GM18951 (cell line): ENCODE measurements at regions not wholly inside any gene's neighbourhood (a gene's known extent, or its start where the extent isn't known, plus 50 kb on each side); places are given as distances from the start of the nearest gene placed in this dataset.

Source experiments
- POLR2A ChIP-seq: IDR thresholded peaks from 4 replicates; pipeline ENCODE4 v1.6.1; 2011; ENCODE audit warnings: mild to moderate bottlenecking; ENCODE audit not compliant: insufficient read length, insufficient read depth; ENCODE audit errors: extremely low read depth
- in situ Hi-C: fragments of 300-500 bp; cut with MboI; formaldehyde crosslinking; loops from one replicate; pipeline ENCODE4 v1.12.0; 2022; ENCODE audit warnings: low sequenced_read_pairs, mixed read lengths, inconsistent platforms; ENCODE audit not compliant: unreplicated experiment

DNA sequence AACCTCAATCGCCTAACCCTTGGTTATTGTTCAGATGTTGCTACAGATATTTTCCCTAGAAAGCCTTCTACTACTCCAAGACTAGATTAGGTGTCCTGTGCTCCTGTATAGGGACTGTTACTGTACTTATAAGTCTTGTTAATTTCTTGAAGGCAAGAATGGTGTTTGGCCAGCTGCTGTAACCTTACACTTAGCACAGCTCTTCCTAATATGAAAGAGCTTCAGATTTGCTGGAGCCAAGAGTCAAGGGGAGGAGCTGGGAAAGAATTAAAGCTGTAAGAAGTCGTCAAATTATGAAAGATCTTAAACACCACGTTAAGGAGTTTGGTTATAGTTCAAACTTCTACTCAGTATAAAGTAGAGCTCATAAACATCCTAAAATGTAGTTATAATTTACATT is 245.9 kb upstream of the TLL1 start:
- in situ Hi-C loops = no loop called here
- no peak for TF ChIP-seq POLR2A

DNA sequence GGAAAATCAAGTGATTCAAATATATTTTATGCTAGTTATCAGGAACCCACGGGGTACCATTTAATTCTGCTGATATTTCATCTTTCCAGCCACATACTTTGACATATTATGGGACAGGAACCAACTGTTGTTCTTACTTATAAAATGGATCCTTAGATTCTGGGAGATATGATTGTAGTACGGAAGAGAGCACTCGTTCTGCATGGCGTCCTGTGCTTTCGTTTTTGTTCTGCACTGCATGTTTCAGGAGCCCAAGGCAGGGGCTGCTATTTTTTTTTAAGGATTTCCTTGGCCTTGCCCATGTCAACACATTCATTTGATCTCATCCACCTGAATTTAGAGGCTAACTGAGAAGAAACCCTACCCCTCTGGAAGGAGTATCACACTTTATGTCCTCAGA is 245.5 kb upstream of the TLL1 start:
- in situ Hi-C loops = no loop called here
- no peak for TF ChIP-seq POLR2A

DNA sequence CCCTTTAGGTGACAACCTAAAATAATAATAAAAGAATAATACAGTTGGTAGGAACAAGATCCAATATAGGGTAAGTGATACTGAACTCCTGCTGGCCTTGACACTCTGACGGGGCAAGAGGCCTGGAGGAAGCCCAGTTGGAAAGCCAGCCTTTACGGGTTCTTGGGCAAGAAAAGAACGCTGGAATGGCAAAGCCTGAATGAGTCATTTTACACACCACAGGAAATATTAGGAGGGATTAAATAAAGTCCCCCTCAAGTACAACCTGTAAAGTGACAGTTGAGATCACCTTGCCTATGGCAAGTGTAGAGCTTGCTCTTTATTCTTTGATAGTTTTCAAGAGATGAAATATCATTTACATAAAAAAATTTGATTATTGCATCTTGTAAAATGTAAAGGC is 244.5 kb upstream of the TLL1 start:
- TF ChIP-seq POLR2A = no peak
- in situ Hi-C loops = no loop called here

DNA sequence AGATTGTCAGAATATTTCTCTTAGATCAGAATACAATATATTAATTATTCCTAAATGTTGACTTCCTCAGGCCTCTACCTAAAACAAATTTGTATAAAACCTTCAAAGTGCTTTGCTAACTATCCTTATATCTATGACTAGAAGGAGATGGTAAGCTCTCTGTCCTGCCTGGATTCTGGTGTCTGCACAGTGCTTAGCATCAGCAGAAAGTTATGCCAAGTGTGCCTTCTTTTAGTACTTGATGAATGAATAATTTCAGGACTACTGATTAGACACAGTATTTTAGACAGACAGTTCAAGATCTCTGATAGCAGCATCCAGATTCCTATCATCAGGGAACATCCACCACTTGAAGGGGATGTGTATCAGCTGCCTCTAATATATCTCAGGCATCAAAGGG is 242.4 kb upstream of the TLL1 start:
- no peak for TF ChIP-seq POLR2A
- in situ Hi-C loops = no loop called here

DNA sequence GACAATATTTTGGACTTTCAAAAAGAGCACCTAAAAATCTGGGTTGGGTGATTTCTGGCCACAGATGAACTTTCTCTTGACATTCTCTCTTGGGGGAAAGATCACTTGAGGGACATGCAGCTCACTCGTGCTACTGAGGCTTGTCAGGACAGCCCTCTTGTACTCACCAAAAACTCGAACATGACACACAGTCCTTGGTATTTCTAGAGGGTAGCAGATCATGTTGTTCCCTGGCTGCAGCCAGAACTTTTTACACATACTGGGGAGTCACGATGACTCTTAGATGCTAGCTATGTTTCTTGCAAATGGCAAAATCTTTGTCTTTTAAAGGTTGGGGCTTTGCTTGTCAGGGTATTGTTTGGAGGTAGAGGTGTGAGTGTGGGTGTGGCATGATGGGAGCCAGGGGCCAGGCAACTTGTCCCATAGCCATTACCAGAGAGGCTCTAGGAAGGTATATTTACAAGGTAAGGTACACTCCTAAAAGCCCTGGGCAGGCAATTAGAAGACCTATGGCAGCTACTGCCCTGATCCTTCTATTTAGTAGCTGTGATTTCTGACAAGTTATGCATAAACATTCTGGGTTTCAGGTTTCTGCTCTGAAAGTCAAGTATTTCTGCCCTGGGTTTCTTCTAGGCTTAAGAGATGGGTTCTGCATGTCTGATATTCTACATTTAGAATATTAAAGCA is 241.7 kb upstream of the TLL1 start:
- in situ Hi-C loops = no loop called here

DNA sequence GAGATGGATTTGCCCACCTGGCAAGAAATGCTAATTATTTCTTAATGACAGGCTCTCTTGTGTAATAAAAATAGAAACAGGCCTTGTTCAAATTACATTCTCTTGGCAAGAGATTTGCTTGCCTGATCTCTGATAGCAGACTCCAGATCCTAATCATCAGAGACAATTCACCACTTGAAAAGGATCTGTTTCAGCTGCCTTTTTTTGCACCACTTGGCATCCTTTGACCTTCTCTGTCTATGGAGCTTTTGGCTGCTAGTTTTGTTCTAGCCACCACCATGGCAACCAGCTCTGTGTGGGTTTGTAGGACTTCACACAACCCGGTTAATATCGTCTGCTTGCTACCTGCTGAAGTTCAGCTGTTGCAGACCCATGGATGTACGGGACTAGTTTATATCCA is 241.1 kb upstream of the TLL1 start:
- in situ Hi-C loops = no loop called here

More for the DNA sequence above, 241.7 kb upstream of the TLL1 start:
- no peak for TF ChIP-seq POLR2A

DNA sequence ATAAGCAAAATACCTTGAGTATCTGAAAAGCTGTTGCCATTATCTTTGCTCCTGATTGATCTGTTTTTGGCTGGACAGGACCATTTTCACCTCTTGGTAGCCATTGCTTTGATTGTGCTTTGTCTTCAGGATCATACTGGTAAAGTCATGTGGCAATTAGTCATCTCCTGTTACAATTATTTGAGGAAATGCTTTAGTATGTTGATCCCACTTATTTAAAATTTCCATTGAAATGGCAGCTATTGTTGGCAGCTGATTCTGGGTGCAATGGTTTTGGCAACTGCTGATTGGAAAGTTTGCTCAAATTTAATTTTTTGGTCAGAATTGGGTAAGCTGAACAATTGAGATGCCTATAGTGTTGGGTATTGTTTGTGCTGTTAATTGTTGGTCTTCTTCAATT is 238.3 kb upstream of the TLL1 start:
- in situ Hi-C loops = no loop called here
- no peak for TF ChIP-seq POLR2A

More for the DNA sequence above, 241.1 kb upstream of the TLL1 start:
- no peak for TF ChIP-seq POLR2A

DNA sequence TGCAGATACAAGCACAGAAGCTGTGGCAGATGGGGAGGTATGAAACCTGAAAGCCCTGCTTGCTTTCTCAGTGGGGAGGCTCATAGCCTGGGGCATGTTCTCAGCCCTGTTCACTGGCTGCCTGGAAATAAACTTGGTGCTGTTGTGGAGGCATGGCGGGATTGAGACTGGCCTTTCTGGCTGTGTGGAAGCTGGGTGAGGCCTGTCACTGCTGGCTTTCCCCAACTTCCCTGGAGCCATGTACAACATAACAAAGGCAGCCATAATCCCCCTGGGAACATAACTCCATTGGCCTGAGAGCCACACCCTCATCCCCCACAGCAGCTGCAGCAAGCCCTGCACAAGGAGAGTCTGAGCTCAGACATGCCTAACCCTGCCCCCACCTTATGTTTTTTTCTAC is 237.7 kb upstream of the TLL1 start:
- no peak for TF ChIP-seq POLR2A
- in situ Hi-C loops = no loop called here

DNA sequence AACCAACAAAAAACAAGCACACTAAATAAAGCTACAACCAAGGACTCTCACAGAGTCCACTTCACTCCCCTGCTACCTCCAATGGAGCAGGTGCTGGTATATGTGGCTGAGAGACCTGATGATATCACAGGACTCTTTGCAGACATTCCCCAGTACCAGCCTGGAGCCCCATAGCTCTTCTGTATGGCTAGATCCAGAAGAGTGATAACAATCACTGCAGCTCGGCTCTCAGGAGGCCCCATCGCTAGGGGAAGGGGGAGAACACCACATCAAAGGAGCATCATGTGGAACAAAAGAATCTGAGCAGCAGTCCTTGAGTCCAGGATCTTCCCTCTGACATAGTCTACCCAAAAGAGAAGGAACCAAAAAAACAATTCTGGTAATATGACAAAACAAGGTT is 237.1 kb upstream of the TLL1 start:
- in situ Hi-C loops = no loop called here
- TF ChIP-seq POLR2A = no peak

DNA sequence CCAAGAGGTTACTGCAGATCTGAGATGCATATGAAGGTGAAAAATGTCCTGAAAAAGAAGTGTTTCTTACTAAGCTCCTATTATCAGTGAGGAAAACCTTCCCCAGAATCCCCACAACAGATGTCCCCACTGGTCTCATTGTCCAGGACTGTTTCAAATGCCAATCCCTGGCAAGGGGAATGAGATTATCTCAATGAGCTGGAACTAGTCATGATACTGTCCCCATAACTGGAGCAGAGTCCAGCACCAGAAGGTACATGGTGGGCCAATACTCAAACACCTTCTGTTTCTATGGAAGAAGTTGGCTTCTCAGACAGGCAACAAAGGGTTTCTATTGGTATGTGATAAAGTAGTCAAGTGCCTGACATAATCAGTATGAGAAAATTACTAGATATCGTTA is 221.1 kb upstream of the TLL1 start:
- in situ Hi-C loops = no loop called here
- TF ChIP-seq POLR2A = no peak

DNA sequence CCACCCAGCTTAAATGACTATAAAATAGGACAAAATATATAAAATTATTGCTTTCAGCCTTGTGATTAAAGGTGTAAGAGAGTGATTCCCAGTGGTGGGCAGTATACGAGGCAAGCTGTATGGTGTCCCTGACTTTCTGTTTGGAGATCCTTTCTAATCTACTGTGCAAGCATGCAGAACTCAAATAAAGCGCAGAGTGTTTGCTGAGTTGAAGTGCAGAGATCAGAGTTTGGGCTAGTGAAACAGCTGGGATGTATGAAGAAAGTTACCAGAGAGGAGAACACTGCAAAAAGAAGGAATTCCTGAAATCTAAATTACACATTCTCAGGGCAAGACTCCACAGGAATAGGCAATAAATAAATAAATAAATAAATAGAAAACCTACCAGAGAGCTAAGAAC is 218.5 kb upstream of the TLL1 start:
- no peak for TF ChIP-seq POLR2A
- in situ Hi-C loops = no loop called here

DNA sequence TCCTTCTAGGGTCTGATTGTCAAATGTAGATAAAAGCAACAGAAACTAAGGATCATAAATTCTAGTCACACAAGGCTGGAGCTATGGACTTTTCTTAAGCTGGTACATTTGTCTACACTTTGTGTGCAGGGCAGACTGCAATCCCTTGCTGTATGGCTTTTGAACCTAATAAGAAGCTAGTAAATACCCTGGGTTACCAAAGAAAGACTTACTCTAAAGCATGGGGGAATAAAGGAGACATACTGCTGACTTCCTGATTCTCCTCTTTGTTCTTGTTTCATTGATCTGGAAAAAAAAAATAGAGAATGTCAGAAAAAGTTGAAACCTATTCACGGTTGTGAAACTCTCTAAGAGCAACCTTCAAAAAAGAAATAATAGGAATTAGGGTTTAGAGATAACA is 216.6 kb upstream of the TLL1 start:
- TF ChIP-seq POLR2A = no peak

DNA sequence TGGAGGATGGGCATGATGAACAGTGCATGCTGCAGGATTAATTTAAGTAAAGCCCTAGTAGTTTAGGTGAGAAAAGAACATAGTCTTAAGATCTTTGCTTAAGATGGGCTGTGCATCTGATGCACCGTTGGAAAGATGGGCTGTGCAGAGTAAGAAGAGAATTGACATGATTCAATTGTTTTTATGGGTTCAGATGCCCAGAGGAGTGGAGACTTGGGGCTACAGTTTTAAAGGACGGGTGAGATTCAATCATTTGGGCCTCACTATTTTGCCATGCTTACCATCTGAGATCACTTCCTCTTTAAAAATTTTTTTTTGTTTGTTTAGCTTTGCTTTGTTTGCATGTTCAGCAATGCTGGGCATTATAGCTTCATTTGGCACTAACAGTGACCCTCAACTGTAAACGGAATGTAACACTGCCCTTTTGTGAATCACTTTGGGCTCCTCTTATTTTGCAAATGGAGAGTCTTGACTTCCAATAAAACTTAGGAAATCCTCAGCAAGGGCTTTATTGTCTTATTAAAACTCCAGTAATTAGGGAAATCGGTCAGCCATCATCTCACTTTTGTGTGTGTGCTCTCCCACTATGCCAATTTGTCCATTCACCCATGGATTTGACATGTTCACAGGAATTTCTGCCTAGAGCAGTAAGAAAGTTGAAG is 216.1 kb upstream of the TLL1 start:
- in situ Hi-C loops = no loop called here
- TF ChIP-seq POLR2A = no peak

More for the DNA sequence above, 216.6 kb upstream of the TLL1 start:
- in situ Hi-C loops = no loop called here

DNA sequence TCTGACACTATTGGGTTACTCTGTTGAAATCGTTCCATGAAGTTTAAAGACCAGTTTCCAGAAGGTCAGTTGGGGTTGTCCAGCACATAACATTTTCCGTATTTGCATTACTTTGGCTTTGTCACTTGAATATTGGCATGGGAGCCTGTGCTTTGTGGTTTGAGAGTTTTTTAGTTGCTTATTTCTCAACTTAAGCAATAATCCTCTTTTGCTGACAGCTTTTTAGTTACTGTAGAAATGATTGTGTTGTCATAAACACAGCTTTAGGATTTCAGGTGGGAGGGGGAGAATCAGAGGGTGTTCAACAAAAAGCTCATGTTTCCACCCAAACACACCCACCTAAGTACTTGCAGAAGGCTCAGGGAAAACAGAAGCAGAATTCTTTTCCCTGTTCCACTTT is 210.7 kb upstream of the TLL1 start:
- in situ Hi-C loops = no loop called here
- no peak for TF ChIP-seq POLR2A
